Heart left ventricle (tissue), 13 donors: ENCODE measurements at regions not wholly inside any gene's neighbourhood (a gene's known extent, or its start where the extent isn't known, plus 50 kb on each side); places are given as distances from the start of the nearest gene placed in this dataset.

ENCODE experiments used
- POLR2A ChIP-seq, 2 donors: fragments of 450-650 bp; IDR thresholded peaks; one replicate each; pipeline ENCODE4 v1.6.1; 2017; ENCODE audit warnings: antibody characterized with exemption in 2 of 2, mild to moderate bottlenecking in 2 of 2, moderate library complexity in 2 of 2
- TF ChIP-seq, protein P1 (sequence below), 12 donors: fragments of 200-600 bp; sonication (generic) in 4 of 12; IDR thresholded peaks; one replicate each; pipeline versions ENCODE4 v1.5.0 to v1.8.0; 2018 to 2022; ENCODE audit warnings: antibody characterized with exemption in 12 of 12, mild to moderate bottlenecking in 5 of 12
- donor health status: ischemic (EF 13 %, LVEDD 7.1; RV severe dilation, severe dysfunction).
- donor health status: DM: no; HTN: yes; CAD: no.
- donor health status: DM: no; HTN: no; CAD: no.
- donor health status: ischemic (EF 25% LVEDD 6.9; RV normal size, moderate dysfunction).
- donor health status: ischemic (EF 25% LVEDD 5.7; RV mildly dilated, moderate dysfunction).
- donor health status: ischemic (EF 35%, LVEDD 5.7; RV mildly dilated, moderate dysfunction).
- donor health status: nonischemic (EF 11% LVEDD 7.7; RV severe dilation, severe dysfunction).
- donor health status: DM: yes; HTN: yes; CAD: no.
- donor health status: PGD.
- donor health status: ischemic (EF 29% LVEDD 5.4; RV normal size, mild dysfunction).
- donor health status: nonischemic (EF 23%, LVEDD 6.1; RV moderate dilation, normal function).

DNA sequence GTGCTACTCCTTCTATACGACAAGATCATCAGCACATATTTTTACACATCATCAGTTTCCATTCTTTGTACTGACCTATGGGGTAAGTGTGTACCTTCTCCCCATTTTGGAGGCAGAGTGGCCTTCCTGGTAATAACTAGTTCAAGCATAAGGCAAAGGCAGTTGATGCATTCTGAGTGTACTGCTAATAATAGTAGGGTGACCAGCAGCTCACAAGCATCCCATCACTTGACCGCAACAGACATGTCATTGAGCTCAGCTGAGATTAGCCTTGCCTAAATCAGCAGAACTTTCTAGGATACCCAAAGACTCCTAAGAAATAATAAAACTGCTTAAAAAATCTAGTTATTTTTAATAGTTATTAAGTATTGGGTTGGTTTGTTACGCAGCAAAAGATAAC, 329.8 kb upstream of the FRG2C start:
- TF ChIP-seq, protein P1, sequence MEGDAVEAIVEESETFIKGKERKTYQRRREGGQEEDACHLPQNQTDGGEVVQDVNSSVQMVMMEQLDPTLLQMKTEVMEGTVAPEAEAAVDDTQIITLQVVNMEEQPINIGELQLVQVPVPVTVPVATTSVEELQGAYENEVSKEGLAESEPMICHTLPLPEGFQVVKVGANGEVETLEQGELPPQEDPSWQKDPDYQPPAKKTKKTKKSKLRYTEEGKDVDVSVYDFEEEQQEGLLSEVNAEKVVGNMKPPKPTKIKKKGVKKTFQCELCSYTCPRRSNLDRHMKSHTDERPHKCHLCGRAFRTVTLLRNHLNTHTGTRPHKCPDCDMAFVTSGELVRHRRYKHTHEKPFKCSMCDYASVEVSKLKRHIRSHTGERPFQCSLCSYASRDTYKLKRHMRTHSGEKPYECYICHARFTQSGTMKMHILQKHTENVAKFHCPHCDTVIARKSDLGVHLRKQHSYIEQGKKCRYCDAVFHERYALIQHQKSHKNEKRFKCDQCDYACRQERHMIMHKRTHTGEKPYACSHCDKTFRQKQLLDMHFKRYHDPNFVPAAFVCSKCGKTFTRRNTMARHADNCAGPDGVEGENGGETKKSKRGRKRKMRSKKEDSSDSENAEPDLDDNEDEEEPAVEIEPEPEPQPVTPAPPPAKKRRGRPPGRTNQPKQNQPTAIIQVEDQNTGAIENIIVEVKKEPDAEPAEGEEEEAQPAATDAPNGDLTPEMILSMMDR (IDR thresholded peaks at IDR 0.05), result no peak
- no peak for TF ChIP-seq POLR2A (IDR thresholded peaks at IDR 0.05)
